Superior temporal gyrus (tissue), 1 donor: ENCODE measurements at regions not wholly inside any gene's neighbourhood (a gene's known extent, or its start where the extent isn't known, plus 50 kb on each side); places are given as distances from the start of the nearest gene placed in this dataset.

Source experiments
- DNase-seq: peaks from one replicate; pipeline ENCODE4 v3.0.0-alpha.2; 2016; ENCODE audit errors: extremely low spot score

DNA sequence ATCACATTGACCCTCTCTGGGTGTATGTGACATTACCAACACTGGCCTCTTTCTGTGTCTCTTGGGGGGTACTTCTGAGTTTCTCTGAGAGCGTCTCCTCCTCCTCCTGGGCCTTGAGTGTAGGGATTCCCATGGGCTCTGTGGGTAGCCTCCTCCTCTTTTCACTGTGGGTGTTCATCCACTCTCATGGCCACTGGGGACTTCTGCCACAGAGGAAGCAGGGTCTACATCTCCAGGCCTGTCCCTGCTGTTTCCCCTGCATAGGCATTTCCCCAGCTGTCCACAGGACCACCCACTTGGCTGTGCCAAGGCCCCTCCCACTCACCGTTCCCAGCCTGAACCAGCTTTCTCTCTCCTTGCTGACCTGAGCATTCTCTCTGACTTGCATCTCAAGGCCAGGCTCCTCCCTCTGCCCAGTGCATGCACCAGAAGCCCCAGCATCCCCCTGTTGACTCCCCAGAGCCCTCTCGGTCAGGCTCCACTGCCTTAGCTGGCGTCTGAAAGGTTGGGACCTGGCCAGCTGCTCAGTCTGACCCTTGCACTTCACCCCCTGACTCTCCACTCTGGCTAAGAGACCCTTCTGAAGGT, 487.6 kb downstream of the GLRX3 start:
- no peak for DNase-seq

DNA sequence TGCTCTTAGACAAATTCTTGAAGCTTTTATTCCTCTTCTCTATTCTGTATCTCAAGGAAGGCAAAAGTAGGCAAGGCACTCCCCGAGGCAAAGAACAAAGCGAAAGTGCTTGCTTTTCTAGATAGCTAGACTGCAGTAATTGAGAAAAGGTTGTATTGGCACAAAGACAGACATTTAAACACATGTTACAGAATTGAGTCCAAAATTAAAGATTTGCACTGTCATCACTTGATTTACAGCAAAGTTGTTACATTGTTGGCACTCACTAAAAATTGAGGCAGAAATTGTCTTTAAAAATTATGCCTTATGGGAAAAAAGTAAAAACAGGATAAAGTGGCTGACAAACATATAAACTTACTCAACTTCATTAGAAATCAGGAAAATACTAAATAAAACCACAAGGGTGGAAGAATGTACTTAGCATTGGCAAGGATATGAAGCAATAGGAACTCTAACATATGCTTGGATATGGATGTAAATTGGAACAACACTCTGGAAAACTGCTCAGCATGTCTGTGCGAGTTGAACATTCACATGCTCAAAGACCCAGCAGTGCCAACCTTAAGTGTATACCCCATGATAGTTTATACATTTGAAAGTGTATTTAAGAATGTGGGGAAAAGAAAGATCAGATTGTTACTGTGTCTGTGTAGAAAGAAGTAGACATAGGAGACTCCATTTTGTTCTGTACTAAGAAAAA, 491.3 kb downstream of the GLRX3 start:
- no peak for DNase-seq

GRCh38 chr10:130630135-130630534, 493.9 kb downstream of the GLRX3 start:
- DNase-seq: no peak

- no peak for DNase-seq
Measured at GRCh38 chr10:130631142-130632096, 495.2 kb downstream of the GLRX3 start.

DNA sequence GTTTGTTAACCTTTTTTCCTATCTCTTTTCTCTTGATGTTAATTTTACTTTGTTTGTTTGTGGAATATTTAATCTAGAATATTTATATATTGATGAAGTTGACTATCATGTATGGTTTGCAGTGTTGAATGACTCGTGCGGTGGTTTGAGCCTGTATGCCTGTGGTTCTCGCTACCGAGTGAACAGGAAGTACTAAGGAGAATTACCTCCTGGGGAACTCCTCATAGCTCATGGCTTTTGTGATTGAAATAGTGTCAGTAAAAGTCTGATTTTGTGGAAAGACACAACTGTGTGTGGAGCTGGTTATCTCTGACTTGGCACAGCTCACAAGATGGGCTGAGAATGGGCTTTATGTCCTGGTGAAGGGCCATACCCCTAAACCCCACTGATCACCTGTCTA, 498.6 kb downstream of the GLRX3 start:
- no peak for DNase-seq

GRCh38 chr10:130635528-130635927, 499.3 kb downstream of the GLRX3 start:
- no peak for DNase-seq

DNA sequence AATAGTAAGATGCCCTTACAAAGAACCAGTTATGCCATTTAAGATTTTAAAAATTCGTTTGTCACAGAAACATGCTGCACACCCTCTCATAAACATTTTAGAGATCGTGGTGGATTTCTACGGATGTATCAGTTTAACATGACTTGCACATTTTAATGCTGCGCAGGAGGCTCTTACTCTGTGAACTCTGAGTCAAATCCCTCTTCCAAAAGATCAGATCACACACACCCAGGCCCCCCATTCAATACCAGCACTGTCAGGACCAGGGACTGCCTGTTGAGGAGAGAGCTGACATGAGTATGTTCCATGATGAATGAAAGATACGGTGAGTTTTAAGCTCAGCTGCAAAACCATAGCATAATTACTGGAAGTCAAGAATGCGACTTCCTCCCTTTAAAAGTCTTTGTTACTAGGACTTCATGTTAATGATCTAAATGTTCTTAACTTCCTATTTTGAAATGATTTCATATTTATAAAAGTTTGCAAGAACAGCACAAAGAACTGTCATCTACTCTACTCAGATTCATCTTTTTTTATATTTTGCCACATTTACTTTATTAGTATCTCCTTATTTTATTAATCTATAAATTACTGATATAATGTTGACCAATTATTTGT, 500.2 kb downstream of the GLRX3 start:
- no peak for DNase-seq

DNA sequence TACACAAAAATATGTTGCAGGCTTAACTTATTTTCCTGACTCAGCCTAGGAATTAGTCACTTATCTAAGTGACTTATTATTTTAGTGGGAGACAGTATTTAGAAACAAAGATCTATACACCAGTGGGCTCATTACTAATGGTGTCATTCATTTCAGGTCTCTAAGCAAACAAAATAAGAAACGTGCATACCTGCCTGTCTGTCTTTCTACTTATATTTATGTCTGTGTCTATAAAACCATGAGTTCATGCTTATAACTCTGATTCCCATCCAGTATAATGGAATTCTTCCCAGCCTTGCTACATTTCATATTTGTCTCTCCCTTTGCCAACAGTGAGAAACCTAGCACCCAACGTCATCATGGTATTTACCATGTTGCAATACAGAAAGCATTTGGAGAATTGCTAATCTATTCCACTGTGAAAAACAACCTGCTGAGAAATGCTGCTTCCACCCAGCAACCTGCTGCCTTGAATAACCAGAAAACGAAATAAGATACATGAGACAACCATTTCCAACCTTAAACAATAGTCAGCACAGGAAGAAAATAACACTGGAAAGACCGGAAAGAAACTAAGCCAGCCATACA, 501.0 kb downstream of the GLRX3 start:
- no peak for DNase-seq

- no peak for DNase-seq
Measured at GRCh38 chr10:130638991-130639390, 502.8 kb downstream of the GLRX3 start.

DNA sequence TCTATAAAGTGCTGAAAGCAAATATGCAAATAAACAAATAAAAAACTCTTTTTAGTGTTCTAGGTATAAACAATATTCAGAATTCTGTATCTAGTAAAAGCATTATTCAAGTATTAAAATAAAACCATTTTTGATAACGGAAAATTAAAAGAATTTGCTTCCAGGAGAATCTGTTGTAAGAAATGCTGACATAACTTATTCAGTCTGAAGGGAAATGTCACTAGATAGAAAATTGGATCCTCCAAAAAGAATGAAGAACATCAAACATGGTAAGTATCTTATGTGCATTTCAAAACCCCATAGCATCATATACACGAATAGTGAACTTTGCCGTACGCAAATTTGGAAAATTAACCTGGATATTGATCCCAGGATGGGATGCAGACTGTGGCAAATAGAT, 506.7 kb downstream of the GLRX3 start:
- no peak for DNase-seq

DNA sequence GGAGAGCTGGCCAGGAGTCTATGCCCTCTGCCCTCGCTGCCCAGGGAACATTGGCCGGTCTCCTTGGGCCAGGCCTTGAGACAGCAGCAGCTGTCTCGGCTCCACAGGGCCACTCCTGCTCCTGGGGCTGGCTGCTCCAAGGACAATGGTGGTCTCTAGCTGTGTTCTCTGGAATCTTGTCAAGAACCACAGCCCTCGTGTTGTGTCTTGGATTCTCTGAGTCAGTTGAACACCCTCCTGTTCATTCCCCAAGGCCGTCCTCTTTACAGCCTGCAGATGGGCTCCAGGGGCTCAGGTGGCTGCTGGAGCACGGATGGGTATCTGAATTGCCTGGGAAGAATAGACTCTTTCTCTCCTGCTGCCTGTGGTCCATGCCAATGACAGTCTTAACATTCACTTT, 511.1 kb downstream of the GLRX3 start:
- no peak for DNase-seq

GRCh38 chr10:130648807-130649206, 512.6 kb downstream of the GLRX3 start:
- no peak for DNase-seq

GRCh38 chr10:130652544-130652943, 516.4 kb downstream of the GLRX3 start:
- no peak for DNase-seq

DNA sequence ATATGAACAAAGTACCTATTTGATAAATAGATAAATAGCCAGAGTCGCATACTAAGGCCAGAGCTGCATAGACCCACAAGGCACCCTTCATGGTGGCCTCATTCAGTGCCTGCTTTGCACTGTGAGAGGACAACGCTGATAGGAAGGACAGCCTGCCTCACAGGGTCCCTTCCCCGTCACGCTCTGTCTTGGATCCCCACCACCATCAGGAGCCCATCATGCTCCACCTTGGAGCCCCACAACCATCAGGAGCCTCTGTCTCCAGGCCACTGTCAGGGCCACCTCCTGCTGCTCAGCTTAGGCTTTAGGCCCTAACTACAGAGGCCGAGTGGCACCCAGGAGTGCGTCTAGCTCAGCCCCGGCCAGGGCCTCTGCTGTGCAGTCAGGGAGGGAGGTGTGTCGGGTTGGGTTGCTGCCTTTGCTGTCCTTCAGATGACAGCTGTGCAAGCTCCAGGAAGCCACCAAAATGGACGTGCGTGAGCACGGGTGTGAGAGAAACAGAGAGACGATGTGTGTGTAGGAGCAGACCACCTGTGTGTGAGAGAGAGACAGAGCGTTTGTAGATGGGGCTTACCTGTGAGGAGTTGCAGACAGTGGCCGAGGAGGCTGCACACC, 516.9 kb downstream of the GLRX3 start:
- no peak for DNase-seq

DNA sequence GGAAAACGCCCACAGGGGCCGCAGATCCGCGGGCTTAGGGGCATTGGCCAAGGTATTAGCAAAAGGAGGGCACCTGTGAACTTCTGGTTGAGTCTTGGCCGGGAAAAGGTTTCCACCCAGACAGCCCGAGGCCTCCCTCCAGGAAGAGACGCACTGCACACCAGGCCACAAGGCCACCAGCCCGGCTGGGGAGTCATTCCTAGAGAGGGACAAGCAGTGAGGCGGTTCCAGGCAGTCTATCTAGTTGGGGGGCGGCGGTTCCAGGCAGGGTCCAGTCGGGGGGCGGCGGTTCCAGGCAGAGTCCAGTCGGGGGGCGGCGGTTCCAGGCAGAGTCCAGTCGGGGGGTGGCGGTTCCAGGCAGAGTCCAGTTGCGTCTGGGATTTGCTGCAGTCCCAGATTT, 518.5 kb downstream of the GLRX3 start:
- no peak for DNase-seq

DNA sequence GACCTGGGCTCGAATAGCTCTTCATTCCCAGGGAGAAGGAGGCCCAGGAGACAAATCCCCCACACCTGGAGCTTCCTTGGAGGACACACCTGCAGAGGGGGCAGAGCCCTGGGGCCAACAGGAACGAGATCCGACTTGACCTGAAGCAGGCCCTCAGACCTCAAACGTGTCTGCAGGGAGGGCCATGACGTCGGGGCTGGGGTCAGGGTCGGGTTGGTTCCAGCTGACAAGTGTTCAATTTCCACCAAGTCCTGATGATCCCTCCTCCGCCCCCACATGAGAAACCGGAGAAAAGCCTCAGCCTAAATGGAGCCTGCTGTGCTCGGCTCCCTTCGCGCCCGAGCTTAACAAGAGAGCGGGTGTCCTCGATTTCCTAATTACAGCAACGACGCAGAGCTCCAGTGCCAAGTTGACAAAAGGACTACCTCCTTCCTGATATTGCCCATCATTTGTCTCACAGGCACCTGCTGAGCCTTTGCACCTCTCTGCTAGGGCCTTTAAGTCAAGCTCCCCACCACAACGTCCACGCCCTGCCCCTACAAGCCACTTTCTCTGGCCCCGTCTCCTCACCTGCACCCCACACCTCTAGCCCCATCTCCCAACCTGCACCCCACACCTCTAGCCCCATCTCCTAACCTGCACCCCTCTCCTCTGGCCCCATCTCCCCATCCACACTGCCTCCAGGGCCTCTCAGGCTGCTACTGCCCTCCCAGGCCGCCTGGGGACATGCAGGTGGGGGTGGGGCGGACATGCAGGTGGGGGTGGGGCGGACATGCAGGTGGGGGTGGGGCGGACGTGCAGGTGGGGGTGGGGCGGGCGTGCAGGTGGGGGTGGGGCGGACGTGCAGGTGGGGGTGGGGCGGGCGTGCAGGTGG, 519.4 kb downstream of the GLRX3 start:
- no peak for DNase-seq

- DNase-seq: no peak
Measured at GRCh38 chr10:130656187-130656575, 520.0 kb downstream of the GLRX3 start.

DNA sequence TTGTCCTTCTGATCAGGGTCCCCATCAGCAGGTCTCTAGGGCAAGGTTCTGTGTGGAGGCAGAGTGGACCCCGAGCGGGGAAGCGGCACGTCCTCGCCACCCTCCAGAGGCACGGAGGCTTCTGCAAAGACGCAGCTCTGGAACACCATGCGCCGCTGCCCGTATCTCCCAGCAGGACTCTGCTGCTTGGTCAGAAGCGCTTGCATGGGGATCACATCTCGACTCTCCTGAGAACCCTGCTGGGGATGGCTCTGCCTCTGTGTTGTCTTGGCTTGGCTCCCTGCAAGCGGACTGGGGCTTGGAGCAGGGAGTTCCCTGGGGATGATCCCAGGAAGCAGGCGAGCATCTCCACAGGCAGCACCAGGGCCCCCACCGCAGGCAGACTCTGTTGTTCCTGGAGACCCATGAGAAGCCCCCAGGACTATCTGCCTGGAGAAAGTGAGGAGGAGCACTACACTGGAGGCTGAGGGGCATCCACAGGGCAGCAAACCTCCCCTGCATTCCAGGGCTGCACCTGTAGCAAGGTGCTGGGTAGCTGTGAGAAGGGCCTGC, 520.5 kb downstream of the GLRX3 start:
- DNase-seq: no peak

- no peak for DNase-seq
Measured at GRCh38 chr10:130658687-130659290, 522.6 kb downstream of the GLRX3 start.

DNA sequence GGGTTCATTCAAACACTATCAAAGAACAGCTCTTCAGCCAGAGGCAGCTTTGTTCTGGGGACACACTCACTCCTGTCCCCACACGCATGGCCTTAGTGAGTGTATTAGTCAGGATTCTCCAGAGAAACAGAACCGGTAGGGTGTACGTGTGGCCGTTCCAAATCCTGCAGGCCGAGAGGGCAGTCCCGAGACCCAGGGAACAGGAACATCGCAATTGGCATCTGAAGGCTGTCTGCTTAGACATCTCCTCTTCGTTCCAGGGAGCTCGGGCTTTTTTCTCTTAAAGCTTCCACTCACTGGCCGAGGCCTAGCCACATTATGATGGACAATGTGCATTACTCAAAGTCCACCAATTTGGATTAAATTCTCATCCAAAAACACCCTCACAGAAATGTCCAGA, 523.3 kb downstream of the GLRX3 start:
- DNase-seq: no peak
